Body of pancreas (tissue), 4 donors: ENCODE measurements at regions not wholly inside any gene's neighbourhood (a gene's known extent, or its start where the extent isn't known, plus 50 kb on each side); places are given as distances from the start of the nearest gene placed in this dataset.

Experiments used
- POLR2A ChIP-seq, 3 donors: fragments of 450-650 bp; IDR thresholded peaks; one replicate each; pipeline ENCODE4 v1.6.1; 2016; ENCODE audit warnings: antibody characterized with exemption in 3 of 3, mild to moderate bottlenecking in 2 of 3
- TF ChIP-seq, protein P1 (sequence below), 7 experiments: fragments of 450-650 bp in 4 of 7; fragments of 200-600 bp in 3 of 7; sonication (generic) in 3 of 7; IDR thresholded peaks; one replicate each; pipeline ENCODE4 v1.5.1; 2016 to 2019; ENCODE audit warnings: antibody characterized with exemption in 7 of 7

DNA sequence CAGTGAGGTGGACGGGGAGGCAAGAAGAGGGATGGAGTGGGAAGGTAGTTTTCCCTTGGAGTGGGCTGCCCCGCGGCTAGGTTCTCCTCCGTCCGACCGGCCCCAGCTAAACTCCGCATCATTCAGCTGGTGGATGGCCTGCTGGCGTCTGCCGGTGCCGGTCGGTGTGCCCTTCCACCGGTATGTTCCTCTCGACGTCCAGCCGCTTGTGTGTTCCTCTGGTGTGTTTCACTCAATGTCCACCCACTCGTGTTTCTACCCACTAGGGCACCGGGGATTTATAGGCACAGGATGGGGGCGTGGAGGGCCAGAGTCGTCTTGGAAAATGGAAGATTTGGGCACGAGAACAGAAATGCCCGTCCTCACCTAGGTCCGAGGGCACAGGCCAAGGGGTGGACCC is 931.7 kb upstream of the B3GALT2 start:
- TF ChIP-seq, protein P1, sequence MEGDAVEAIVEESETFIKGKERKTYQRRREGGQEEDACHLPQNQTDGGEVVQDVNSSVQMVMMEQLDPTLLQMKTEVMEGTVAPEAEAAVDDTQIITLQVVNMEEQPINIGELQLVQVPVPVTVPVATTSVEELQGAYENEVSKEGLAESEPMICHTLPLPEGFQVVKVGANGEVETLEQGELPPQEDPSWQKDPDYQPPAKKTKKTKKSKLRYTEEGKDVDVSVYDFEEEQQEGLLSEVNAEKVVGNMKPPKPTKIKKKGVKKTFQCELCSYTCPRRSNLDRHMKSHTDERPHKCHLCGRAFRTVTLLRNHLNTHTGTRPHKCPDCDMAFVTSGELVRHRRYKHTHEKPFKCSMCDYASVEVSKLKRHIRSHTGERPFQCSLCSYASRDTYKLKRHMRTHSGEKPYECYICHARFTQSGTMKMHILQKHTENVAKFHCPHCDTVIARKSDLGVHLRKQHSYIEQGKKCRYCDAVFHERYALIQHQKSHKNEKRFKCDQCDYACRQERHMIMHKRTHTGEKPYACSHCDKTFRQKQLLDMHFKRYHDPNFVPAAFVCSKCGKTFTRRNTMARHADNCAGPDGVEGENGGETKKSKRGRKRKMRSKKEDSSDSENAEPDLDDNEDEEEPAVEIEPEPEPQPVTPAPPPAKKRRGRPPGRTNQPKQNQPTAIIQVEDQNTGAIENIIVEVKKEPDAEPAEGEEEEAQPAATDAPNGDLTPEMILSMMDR (IDR thresholded peaks at IDR 0.05): no peak
- TF ChIP-seq POLR2A (IDR thresholded peaks at IDR 0.05): no peak
